OCI-M2 (cell line): ENCODE measurements at regions not wholly inside any gene's neighbourhood (a gene's known extent, or its start where the extent isn't known, plus 50 kb on each side); places are given as distances from the start of the nearest gene placed in this dataset.
"Not testable (repeated sequence)": the region's sequence is repeated elsewhere in the genome, so short reads cannot be mapped to it uniquely, and the experiment has no call there.

Source experiments
- DNase-seq: peaks from one replicate; lab custom pipeline; 2025; ENCODE audit not compliant: unreplicated experiment; lab: John Stamatoyannopoulos, UW

DNA sequence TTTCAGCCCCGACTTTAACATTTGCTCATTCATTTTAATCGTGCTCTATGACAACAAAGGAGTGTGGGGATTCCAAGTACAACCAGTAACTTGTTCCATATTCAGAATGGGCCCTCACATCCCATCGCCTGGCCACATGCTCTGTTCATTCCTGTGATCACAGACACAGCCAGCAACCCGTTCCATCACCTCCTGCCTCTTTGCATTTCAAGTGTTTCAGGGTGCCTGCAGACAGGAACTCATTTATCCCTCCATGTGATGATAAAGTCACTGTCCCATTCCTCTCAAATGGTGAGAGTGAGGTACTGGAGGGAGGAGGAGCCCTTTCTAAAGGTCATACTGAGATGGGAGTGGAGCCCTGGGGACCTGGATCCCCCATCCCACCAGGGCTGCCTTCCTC is 571.1 kb downstream of the MAT2B start:
- no peak for DNase-seq

DNA sequence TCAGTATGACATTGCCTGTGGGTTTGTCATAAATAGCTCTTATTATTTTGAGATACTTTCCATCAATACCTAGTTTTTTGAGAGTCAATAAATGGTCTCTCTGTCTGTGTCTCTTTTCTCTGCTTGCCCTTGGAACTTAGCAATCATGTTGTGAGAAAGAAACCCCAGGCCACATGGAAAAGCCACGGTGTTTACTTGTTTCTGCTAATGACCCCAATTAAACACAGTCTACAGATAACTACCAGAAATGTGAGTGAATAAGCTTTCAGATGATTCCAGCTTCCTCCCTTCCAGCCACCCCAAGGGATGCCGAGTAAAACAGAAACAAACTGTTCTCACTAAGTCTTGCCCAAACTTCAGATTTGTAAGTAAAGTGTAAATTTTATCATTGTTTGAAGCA is 584.9 kb downstream of the MAT2B start:
- DNase-seq, result no peak

DNA sequence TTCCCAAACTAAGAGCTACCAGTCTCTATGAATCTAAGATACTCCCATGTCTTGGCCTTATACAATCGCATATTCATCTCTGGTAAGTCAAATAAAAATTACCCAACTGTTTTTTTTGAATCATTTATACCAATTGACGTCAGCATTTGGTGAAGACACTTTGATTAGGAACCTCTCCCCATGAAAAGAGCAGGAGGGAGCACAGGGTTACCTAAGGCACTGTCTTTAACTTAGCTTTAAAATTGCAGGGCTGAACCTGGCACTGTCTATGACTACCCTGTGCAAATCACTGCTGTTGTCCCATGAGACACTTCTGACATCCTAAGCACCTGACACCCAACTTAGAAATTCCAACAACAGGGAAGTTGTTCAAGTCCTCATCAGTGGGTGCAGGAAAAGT is 586.4 kb downstream of the MAT2B start:
- no peak for DNase-seq

DNA sequence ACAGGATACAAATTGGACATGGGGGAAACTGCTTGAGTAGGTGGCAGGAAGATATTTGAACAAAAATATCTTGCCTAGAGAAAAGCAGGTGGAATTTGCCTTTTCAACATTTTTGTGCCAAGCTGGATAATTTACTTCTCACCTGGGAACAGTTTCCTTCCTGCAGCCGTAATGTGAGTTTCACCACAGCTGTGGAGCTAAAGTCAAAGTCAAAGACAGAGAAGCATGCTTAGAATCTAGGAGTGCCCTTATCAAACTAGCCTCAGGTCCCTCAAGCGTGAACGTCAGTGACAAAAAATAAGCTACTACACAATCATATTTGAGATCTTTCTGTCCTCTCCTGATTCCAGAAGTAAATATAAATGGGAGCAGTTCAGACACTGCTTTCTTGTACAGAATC is 588.9 kb downstream of the MAT2B start:
- no peak for DNase-seq

DNA sequence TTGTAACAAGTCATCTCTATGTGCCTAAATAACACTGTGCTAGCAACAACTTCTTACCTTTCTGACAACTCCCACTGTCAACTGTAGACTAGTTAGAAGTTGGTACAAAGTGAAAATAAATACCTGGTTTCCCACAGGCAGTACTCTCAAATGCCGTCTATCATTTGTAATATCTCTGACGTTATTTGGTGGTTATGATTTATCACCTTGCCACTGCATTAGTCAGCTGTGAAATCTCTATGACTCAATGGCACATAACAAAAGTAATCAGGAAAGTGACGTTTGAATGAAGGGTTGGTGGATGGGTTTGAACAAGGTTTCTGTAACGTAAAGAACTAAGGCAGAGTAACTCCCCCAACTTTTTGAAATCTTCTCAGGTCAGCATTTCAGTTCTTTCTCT is 592.3 kb downstream of the MAT2B start:
- DNase-seq, result no peak

DNA sequence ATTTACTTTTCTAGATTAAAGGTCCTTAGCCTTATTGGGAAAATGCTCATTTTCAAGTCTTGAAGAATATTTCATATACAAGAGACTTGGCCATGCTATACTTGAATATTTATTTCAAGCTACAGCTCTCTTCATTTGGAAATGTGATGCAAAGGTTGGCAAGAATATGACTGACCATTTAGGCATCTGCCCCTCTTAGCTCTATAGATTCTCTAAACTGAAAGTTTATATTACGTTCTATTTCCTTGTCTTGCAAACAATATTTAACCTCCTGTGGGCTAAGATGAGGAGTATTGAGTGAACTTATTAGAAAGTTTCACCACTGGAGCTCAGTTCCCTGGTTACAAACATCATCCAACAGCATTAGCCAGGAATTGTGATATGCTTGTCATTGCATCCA is 593.1 kb downstream of the MAT2B start:
- no peak for DNase-seq

DNA sequence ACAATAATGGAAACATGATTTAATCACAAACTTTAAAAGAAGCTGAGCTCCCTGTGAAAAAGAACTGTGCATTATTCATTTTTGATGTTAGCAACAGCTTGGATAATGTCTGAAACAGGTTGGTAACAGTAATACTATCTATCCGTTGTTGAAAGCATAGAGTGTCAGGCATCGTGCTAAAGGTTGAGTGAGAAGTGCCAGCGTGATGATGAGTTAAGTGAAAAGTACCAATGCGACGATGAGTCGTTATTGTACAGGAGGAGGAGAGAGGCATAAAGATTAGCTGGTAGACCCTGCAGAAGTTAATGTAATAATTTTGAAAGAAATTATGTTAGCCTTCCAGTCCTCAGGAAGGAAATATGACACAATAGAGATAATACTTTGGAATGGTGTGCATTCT is 593.6 kb downstream of the MAT2B start:
- no peak for DNase-seq

DNA sequence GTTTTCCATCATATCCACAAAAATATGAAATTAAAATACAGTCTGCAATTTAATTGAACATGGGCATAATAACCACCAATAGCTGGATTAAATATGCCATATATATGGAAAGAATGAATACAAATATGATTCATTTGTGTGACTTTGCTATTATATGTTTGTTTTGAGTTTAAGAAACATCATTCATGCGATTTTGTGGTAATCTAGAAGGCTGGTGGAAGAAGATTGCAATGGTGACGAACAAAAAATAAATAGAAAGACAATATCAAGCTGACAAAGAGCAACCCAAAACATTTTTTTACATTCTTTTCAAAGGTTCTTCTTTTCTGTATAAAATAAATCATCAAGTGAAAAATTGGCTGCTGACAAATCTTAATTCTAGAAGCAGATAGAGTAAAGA is 610.0 kb downstream of the MAT2B start:
- no peak for DNase-seq

DNA sequence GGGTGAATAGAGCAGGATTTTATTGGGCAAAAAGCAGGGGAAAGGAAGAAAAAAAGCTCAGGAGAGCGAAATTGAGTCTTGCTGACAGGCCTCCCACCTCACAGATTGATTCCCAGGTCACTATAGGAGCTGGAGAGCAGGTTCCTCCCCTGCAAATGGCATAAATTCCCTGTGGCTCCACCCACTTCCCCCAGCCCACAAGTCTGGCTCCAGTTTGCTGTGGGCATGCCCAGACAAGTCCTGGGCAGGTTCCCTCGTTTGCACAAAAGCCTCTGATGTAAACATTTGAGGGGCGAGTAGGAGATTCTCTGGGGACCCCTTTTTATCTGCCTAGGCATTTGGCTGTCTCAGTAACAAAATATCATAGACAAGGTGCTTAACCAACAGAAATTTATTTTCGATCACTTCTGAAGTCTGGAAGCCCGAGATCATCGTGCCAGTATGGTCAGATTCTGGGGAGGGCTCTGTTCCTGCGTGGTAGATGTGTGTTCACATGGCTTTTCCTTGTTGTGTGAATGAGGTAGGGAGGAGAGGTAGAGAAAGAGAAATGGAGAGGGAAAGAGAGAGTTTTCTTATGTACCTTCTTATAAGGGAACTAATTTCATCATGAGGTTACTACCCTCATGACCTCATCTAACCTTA is 614.5 kb downstream of the MAT2B start:
- DNase-seq, result no peak

DNA sequence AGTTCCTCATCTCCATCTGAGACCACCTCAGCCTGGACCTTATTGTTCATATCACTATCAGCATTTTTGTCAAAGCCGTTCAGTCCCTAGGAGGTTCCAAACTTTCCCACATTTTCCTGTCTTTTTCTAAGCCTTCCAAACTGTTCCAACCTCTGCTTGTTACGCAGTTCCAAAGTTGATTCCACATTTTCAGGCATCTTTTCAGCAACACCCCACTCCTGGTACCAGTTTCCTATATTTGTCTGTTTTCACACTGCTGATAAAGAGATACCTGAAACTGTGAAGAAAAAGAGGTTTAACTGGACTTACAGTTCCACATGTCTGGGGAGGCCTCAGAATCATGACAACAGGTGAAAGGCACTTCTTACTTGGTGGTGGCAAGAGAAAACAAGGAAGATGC is 622.1 kb downstream of the MAT2B start:
- DNase-seq, result no peak

DNA sequence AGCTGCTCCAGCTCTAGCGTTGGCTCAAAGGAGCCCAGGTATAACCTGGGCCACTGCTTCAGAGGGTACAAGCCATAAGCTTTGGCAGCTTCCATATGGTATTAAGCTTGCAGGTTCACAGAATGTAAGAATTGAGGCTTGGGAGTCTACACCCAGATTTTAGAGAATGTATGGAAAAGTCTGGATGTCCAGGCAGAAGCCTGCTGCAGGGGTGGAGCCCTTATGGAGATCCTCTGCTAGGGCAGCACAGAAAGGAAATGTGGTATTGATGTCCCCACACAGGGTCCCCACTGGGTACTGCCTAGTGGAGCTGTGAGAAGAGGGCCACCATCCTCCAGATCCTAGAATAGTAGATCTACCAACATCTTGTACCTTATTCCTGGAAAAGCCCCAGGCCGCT is 626.9 kb downstream of the MAT2B start:
- no peak for DNase-seq

DNA sequence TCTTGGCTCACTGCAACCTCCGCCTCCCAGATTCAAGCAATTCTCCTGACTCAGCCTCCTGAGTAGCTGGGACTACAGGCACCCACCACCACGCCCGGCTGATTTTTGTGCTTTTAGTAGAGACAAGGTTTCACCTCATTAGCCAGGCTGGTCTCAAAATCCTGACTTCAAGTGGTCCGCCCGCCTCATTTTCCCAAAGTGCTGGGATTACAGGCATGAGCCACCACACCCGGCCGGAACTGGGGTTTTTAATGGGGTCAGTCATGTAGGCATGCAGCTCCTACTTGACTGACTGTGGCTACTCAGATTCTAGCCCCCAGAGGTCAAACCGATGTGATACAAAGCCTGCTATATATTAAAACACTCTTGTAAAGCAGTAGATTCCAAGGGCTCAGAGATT is 631.7 kb downstream of the MAT2B start:
- no peak for DNase-seq

DNA sequence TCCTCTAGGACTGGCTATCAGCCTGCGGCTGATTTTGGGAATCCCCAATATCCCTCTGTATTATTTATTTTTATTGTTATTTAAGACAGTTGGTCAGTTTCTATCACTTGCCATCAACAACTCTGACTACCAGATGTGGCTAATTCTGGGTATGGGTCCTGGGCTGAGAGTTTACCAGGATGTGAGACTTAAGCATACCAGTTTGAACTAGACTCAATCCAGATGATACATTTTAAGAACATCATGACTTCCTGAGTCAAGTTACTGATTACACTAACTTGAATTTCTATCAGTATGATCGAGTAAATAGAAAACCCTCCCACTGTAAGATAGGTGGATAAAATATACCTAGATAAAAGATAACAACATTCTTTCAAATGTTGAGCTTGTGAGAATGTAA is 634.0 kb downstream of the MAT2B start:
- DNase-seq, result no peak

DNA sequence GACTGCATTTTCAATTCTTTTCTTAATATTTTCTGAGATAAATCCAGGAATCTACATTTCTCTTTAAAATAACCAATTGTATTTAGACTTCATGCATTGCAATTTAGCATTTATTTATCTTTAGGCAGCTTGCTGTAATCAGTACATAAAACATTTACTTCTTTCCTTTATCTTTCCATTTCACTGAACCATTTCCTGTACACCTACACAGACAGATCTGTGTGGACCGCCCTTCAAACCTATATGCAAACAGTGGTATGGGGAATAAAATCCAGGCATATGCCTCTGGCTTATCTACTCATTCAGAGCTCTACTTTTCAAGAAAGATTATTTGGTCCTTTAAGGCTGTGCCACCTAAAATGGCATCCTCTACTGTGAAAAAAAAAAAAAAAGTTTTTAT is 640.0 kb downstream of the MAT2B start:
- no peak for DNase-seq

DNA sequence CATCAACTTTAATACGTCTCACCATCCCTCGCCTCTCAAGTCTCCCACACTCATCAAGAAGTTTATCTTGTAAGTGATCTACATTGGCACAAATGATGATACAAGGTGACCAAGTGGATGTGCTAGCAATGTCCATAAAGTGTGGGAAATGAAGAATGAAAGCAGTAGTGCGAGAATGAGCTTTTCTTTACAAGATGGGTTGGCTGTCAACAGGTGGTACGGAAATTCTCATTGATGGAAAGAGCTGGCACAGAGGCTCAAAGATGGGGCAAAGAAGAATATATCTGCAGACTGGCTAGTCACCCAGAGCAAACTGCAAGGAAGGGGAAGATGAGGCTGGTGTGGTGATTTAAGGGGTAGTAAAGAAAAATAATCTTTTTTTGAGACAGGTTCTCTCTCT is 640.8 kb downstream of the MAT2B start:
- no peak for DNase-seq

DNA sequence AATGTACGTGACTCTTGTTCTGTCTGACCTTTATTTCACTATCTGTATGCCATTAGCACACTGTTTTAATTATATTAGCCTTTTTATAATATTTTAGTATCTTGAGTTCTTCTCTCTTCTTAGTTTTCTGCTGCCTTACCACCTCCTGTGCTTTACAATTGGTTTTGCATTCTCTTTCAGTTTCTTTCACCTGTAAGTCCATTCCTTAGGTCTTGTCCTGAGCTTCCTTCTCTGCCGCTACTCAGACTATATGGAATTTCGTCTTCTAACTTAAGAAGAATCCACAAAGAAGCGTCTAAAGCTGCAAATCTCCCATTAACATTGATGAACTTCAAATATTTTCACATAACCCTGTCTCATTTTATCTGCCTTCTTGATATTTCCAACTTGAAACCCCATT is 642.9 kb downstream of the MAT2B start:
- DNase-seq, result no peak

DNA sequence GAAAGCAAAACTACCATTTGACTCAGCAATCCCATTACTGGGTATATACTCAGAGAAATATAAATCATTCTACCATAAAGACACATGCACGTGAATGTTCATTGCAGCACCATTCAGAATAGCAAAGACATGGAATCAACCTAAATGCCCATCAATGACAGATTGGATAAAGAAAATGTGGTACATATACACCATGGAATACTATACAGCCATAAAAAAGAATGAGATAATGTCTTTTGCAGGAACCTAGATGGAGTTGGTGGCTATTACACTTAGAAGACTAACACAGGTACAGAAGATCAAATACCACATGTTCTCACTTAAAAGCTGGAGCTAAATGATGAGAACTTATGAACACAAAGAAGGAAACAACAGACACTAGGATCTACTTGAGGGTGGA is 647.1 kb downstream of the MAT2B start:
- DNase-seq, result not testable (repeated sequence)

DNA sequence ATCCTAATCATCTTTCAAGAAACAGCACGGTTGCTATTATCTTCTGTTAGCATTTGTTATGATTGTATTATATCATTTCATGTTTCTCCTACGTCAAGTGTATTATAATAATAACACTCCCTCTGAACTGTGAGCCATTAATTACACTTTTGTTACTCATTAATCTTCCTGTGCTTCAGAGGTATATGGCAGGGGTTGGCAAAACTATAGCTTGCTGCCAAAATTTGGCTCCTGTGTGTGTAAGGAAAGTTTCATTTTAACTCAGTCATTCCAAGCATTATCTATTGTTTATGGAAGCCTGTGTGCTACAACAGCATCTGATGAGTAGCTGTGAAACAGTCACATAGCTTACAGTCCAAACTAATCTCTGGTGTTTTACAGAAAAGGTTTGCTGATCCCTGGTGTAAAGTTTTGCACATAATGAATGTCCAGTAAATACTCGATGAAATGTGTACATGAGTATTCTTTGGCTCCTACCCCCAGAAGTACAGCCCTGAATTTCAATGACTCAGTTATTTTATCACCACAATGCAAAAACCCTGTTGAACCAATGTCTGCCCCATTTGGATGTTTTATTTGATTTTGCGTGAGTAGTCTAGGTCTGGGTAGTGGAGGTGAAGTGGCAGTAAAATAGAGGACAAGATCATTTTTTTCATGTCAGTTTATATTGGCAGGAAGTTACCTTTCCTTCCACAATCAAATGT is 648.2 kb downstream of the MAT2B start:
- no peak for DNase-seq

DNA sequence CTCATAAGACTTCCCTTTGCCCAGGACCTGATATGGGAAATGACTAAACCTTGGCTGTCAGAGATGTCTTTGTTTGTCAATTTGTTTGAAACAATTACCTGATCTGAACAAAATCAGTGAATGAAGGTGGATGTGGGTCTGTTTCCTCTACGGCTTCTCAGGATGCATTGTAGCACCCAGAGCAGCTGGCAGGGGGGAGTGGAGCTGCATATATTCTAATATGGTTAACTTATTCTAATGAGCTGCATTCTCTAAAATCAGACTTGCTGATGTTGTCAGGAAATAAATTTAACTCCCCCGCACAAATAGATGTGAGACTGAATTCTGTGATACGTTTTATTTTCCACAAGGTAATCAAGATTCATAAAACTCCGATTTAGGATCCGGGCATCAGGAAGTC is 665.4 kb downstream of the MAT2B start:
- no peak for DNase-seq

DNA sequence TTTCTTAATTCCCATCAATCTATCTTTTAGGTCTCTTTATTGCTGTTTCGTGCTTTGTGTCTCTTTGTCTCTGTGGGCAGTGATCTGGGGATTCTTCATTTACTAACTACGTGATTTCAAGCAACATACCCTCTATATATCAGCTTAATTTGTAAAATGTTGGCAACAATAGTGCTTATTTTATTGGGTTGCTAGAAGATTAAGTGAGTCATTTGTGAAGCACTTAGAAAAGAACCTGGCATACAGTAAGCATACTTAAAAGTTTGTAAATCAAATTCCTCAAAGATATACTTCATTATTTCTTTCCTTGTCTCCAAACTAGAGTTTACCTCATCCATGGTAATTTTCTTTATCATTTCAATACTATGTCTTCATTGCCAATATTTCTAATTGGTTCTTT is 669.7 kb downstream of the MAT2B start:
- DNase-seq, result no peak

DNA sequence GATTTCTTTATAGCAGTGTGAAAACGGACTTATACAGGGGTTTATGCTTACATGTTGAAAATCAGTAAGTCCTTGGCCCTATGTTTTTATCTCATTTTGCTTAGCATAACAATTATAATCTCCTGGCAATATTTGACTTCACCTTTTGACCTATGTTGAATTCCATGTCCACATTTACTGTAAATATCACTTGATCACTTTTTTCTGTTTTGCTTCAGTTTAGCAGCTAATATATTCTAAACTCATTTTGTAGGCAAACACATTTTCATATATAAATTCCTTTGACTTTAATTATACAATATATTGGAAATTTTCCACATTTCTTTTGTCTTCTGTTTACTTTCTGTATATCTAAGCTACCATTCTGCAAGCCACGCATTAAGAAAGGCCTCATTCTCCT is 674.0 kb downstream of the MAT2B start:
- DNase-seq, result no peak

DNA sequence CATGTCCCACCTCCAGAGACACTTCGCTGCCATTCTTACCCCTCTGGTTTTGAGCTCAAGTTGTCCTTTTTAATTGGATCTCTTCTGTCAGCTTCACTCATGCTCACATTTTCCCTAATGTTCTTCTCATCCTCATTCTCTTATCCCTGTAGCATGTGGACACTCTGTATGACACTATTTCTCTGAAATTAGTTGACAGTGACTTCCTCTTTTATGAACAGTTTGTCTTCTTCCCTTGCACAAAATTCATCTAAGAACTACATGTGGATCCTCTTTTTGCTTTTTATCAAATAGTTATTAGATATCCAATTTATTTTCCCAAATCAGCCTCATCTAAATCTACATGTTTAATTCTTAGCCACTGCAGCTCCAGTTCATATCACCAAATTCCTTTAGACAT is 676.2 kb downstream of the MAT2B start:
- no peak for DNase-seq

DNA sequence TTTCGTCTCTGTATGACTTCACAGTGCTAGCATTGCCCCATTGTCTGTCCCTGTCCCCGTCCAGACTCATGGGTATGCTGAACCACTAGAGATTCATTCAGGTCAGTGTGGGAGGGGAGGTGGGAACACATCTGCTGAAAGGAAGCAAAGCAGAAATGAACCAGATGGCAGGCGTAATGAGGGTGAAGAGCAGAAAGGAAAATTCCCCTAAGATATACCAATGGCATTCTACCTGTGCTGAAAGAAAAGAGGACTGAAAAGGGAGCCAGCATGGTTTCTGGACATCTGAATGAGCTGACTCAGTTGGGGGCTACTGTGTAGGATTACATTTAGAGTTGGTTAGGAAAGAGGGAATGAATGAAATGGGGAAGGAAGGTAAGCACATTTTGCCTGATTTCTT is 678.7 kb downstream of the MAT2B start:
- no peak for DNase-seq
